Spinal cord (tissue), 9 donors: ENCODE measurements at regions not wholly inside any gene's neighbourhood (a gene's known extent, or its start where the extent isn't known, plus 50 kb on each side); places are given as distances from the start of the nearest gene placed in this dataset.
A peak's percentile ranks its signal among the peaks of the same experiment; 100 is the strongest.

Experiments
- DNase-seq, 6 donors: peaks; one replicate each; pipeline versions ENCODE4 v3.0.0 to v3.0.0-alpha.2; 2013 to 2015; ENCODE audit warnings: low spot score in 6 of 6, low read depth in 4 of 6
- H3K27ac ChIP-seq: one replicate; pipeline ENCODE4 v1.5.1; 2013; ENCODE audit warnings: low read depth, low read length, control low read depth
- H3K27me3 ChIP-seq: one replicate; pipeline ENCODE4 v1.6.1; 2013; ENCODE audit warnings: low read length; ENCODE audit not compliant: control insufficient read depth, insufficient read depth
- H3K36me3 ChIP-seq: one replicate; pipeline ENCODE4 v1.6.1; 2013; ENCODE audit warnings: low read length; ENCODE audit not compliant: control insufficient read depth, insufficient read depth
- H3K4me1 ChIP-seq: one replicate; pipeline ENCODE4 v1.6.1; 2013; ENCODE audit warnings: low read length; ENCODE audit not compliant: control insufficient read depth, insufficient read depth
- H3K4me3 ChIP-seq: one replicate; pipeline ENCODE4 v1.5.1; 2013; ENCODE audit warnings: low read depth, low read length, control low read depth
- H3K9me3 ChIP-seq: one replicate; pipeline ENCODE4 v1.6.1; 2013; ENCODE audit warnings: low read length; ENCODE audit not compliant: control insufficient read depth, insufficient read depth
- WGBS: methylation state at CpG from one replicate; pipeline ENCODE4 v1.1.5; 2013; ENCODE audit warnings: missing lambda C conversion rate; ENCODE audit not compliant: insufficient coverage; 5-methylcytosine and 5-hydroxymethylcytosine counted together
- donor health status: healthy.

DNA sequence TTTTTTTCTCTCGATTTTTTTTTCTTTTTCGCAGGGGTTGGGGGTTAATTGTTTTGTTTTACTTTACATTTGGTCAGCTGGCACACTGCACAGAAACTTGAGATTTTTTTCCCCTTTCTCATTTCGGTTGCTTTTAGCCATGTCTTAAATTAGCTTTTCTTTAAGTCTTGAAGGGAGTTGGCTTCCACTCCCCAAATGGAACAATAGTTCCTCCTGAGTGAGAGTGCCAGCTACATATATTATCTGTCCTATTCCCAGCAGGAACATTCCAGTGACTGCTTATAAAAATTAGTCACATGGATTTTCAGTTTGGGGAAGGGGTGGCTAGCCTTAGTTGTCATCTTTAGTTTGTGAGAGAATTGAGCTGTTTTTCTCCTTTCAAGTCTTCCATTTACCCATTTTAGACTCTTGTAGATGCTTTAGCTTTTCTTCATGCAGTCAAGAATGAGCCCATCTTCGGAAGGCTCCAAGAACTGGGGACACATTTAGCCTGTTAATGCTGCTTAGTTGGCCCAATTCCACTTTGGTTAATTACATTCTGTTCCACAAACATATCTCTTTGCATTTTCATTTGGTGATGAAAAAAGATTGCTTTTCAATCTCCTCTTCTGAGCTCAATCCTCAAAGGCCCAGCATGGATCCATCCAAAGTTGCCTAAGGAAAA lies 510.1 kb upstream of the CXADR start:
- peak overlapping the region; percentile 54 for H3K27ac ChIP-seq

DNA sequence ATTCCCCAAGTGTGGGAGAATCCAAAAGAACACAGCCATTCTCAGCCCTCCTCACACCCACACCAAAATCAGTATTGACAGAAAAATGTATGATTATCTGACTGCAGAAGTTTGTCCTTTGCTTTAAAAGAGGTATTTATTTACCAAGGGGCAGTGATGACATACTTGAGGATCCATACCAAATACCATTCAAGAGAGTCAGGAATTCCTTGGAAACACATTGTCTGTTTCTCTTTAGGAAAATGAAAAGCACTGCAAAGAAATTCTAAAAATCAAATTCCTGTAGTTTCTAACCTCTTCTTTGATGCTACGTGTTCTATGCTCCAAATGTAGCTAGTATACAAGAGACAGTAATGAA lies 509.6 kb upstream of the CXADR start:
- DNase-seq: peak in 2 of 6 donors; percentile 13 to 28
- no CpG with 5 or more reads among the region's 1 CpG for WGBS
- H3K27ac ChIP-seq: peak overlapping the region; percentile 54
- no peaks in the 10 kb centered on the region for H3K9me3 ChIP-seq
- H3K4me1 ChIP-seq: no peaks in the 10 kb centered on the region
- no peaks in the 10 kb centered on the region for H3K36me3 ChIP-seq
- H3K4me3 ChIP-seq: no peak overlapping the region
- H3K27me3 ChIP-seq: no peaks in the 10 kb centered on the region

More for the DNA sequence above, 510.1 kb upstream of the CXADR start:
- 17% methylated on average over 1 of the region's 4 CpGs for WGBS
- no peaks in the 10 kb centered on the region for H3K4me1 ChIP-seq
- H3K27me3 ChIP-seq: no peaks in the 10 kb centered on the region
- DNase-seq: peak; percentile 39 to 83 (median 57)
- no peaks in the 10 kb centered on the region for H3K36me3 ChIP-seq
- no peak overlapping the region for H3K4me3 ChIP-seq
- H3K9me3 ChIP-seq: no peaks in the 10 kb centered on the region

DNA sequence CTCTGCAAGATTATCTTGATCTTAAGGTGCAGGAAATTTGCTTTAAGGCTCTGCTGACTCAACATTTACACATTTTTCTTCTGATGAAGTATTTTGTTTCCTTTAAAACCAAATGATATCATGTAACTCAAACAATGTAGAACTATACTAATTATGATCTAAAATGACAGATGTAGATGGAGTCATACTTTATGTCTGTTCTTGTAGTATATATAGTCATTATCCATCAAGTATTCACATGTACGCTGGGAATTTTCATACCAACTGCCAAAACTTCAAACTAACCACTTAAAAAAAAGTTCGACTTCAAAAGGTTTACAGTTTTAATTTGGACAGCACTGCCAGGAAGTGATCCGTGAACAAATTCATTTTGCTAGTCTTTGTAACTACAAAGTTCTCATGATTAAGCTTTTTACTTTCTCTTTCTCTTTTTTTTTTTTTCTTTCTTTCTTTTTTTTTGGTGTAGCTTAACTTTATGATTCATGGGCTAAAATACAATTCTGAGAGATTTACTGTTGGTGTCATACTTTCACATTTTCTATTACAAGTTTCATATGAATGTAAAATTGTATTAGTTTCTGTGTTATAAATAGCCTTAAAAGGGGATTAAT lies 509.0 kb upstream of the CXADR start:
- H3K9me3 ChIP-seq: no peaks in the 10 kb centered on the region
- DNase-seq: peak in 2 of 6 donors; percentile 22 to 41
- H3K27ac ChIP-seq: peak overlapping the region; percentile 44
- no peaks in the 10 kb centered on the region for H3K36me3 ChIP-seq
- H3K4me1 ChIP-seq: no peaks in the 10 kb centered on the region
- no peak overlapping the region for H3K4me3 ChIP-seq
- H3K27me3 ChIP-seq: no peaks in the 10 kb centered on the region
- no CpG with 5 or more reads among the region's 3 CpGs for WGBS

DNA sequence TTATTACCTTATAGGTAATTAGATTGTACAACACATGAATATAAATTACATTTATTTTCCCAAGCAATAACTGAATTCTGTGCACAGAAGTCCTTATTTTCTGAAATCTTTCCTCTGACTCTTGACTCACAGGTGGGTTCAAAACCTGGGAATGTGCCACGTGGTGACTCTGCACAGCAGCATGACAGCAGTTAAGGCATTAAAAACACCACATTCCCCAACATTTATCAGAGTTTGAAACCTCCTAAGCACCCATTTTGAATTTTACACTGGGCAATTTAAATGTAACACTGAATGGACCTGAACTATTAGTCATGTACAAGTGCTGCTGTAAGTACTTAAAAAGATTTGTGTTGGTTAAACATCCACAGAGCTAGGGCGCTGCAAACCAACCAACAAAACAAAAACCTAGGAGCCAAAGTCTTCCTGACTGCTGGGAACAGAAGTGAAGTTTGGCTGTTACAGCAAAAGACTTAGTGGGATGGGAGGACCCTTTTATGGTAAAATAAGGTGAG lies 480.6 kb upstream of the CXADR start:
- Histone ChIP-seq H3K4me3 (no peak overlapping the region), H3K27me3 (no peaks in the 10 kb centered on the region), H3K27ac (no peak overlapping the region), H3K4me1 (no peaks in the 10 kb centered on the region), H3K36me3 (no peaks in the 10 kb centered on the region), H3K9me3 (no peaks in the 10 kb centered on the region)
- DNase-seq: peak in 1 of 6 donors; percentile 50
- 67% methylated on average over 1 of the region's 2 CpGs for WGBS

DNA sequence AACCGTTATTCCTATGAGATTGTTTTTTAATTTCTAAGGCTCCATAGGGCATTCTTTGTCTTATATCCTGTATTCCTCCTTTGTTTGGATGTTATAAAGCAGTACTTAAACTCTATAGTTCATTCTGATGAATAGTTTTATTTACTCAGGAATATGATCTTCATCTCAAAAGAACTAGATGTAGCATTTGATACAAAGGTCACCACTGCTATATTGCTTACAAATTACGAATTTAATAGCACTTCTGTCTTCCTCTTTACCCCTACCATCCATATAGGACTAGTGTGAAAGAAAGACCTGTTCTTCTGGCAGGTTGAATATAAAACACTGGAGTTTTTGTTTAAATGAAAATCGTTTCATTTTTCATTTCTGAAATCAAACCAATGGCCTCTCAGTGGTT lies 468.1 kb upstream of the CXADR start:
- Histone ChIP-seq H3K36me3 (no peaks in the 10 kb centered on the region), H3K27me3 (no peaks in the 10 kb centered on the region), H3K9me3 (no peaks in the 10 kb centered on the region), H3K4me3 (no peak overlapping the region), H3K4me1 (no peaks in the 10 kb centered on the region), H3K27ac (peak overlapping the region; percentile 43)
- no peak for DNase-seq
- WGBS: no CpG with 5 or more reads among the region's 3 CpGs

DNA sequence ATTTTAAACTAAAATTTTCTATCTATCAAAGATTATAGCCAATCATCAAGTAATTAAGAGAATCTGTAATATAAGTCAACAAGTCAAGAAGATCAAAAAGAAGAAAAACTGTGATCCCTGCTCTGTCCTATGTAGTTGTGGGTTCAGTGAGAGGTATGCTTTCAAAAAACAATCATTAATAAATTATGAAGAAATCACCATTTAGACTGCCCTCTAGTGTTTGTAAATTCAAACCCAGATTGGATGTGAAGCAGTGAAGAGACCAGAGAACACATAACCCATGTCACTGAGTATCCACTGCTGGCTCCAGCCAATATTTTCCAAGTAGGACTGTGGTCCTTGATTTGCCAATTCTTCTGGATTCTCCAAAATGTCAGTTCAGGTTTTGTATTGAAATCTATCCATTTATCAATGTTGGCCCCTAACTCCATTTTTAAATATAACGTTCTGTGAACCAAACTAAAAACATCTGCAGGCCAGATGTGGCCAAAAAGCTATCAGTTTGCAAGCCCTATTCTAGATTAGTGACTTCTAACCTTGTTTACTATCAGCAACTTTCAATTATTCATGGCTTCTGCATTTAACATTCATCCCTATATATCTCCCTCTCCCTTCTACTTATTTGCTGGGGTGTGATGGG lies 467.5 kb upstream of the CXADR start:
- WGBS: 44% methylated on average over 1 of the region's 1 CpG

DNA sequence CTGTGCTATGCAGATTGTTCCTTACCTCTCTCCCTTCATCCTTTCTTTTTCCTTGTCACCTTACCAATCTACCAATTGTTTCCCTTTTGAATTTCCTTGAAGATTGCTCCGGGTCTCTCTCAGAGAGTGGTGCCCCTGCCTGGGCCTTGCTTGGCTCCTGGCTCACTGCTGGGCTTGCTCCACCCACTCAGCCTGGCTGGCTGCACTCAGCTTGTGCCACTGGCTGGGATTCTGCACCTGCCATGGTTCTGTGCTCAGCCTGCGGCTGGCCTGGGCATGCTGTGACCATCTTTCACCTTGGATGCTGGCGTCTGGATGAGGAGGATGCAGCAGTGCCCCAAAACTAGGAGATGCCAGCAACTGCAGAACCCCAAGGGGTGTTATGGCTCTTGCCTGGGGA lies 463.9 kb upstream of the CXADR start:
- Histone ChIP-seq H3K4me1 (no peaks in the 10 kb centered on the region), H3K9me3 (no peaks in the 10 kb centered on the region), H3K27me3 (no peaks in the 10 kb centered on the region), H3K27ac (no peak overlapping the region), H3K4me3 (no peak overlapping the region), H3K36me3 (no peaks in the 10 kb centered on the region)
- DNase-seq: no peak
- 68% methylated on average over 3 of the region's 3 CpGs for WGBS

More for the DNA sequence above, 467.5 kb upstream of the CXADR start:
- Histone ChIP-seq H3K27ac (no peak overlapping the region), H3K4me3 (no peak overlapping the region), H3K4me1 (no peaks in the 10 kb centered on the region), H3K36me3 (no peaks in the 10 kb centered on the region), H3K27me3 (no peaks in the 10 kb centered on the region), H3K9me3 (no peaks in the 10 kb centered on the region)
- DNase-seq: peak in 1 of 6 donors; percentile 24

DNA sequence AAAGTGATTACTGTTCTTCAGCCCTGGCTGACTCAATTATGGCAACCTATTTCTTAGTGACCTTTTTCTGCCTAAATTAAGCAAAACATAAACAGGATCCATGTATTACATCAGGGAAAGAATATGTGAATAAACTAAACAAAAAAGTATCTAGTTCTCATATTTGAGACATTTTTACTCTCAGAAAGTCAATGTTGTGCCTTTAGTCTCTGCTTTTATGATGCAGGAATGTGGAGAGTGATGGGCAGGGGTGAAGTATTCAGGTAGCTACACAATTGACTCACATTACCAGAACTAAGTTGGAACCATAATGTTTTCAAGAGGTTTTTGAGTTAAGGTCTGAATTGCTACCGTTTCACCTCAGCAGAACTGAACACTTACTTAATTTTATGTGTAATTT lies 462.7 kb upstream of the CXADR start:
- H3K27me3 ChIP-seq: no peaks in the 10 kb centered on the region
- H3K27ac ChIP-seq: peak overlapping the region; percentile 67
- H3K4me3 ChIP-seq: no peak overlapping the region
- H3K9me3 ChIP-seq: no peaks in the 10 kb centered on the region
- DNase-seq: peak in 1 of 6 donors; percentile 22
- no CpG with 5 or more reads among the region's 1 CpG for WGBS
- no peaks in the 10 kb centered on the region for H3K4me1 ChIP-seq
- no peaks in the 10 kb centered on the region for H3K36me3 ChIP-seq

DNA sequence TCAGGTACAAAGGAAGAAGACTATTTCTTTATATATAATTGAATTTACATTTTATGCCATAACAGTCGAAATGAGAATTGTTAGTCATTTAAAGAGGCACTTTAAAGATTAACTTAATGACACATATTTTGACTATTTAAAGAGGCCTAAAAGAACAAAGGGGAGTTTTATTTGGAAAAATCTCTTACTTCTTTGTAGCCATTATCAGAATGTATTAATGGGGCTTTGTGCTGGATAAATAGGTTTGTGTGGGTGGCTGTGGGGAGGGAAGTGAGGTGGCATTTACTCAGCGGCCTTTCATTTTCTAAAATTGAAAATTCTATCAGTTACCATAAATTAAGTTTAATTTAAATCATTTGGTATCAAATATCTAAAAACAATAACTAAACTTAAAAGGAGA lies 462.2 kb upstream of the CXADR start:
- no peak for DNase-seq
- H3K36me3 ChIP-seq: no peaks in the 10 kb centered on the region
- no peaks in the 10 kb centered on the region for H3K9me3 ChIP-seq
- H3K27ac ChIP-seq: peak overlapping the region; percentile 67
- no peaks in the 10 kb centered on the region for H3K27me3 ChIP-seq
- no CpG with 5 or more reads among the region's 2 CpGs for WGBS
- no peak overlapping the region for H3K4me3 ChIP-seq
- no peaks in the 10 kb centered on the region for H3K4me1 ChIP-seq
